DMS 273 (cell line): ENCODE measurements at regions not wholly inside any gene's neighbourhood (a gene's known extent, or its start where the extent isn't known, plus 50 kb on each side); places are given as distances from the start of the nearest gene placed in this dataset.

ENCODE experiments used
- DNase-seq: peaks from one replicate; lab custom pipeline; 2025; ENCODE audit not compliant: unreplicated experiment; lab: John Stamatoyannopoulos, UW

GRCh38 chr20:40591119-40591518 lies 97.9 kb downstream of the MAFB start:
- DNase-seq: no peak

GRCh38 chr20:40589581-40589980 lies 99.5 kb downstream of the MAFB start:
- peak; percentile 64 for DNase-seq

GRCh38 chr20:40588891-40589290 lies 100.1 kb downstream of the MAFB start:
- DNase-seq: no peak

- no peak for DNase-seq
Measured at GRCh38 chr20:40587038-40587437, 102.0 kb downstream of the MAFB start.

GRCh38 chr20:40584130-40584809 lies 104.8 kb downstream of the MAFB start:
- DNase-seq: no peak

- DNase-seq: no peak
Measured at GRCh38 chr20:40583636-40584035, 105.4 kb downstream of the MAFB start.

- no peak for DNase-seq
Measured at GRCh38 chr20:40583205-40583604, 105.8 kb downstream of the MAFB start.

GRCh38 chr20:40582531-40582930 lies 106.5 kb downstream of the MAFB start:
- DNase-seq: no peak

- no peak for DNase-seq
Measured at GRCh38 chr20:40579701-40580100, 109.3 kb downstream of the MAFB start.

GRCh38 chr20:40578961-40579360 lies 110.1 kb downstream of the MAFB start:
- DNase-seq: peak; percentile 80

- DNase-seq: no peak
Measured at GRCh38 chr20:40575851-40576250, 113.2 kb downstream of the MAFB start.

- DNase-seq: no peak
Measured at GRCh38 chr20:40572251-40572650, 116.8 kb downstream of the MAFB start.

- no peak for DNase-seq
Measured at GRCh38 chr20:40571639-40572038, 117.4 kb downstream of the MAFB start.

GRCh38 chr20:40568200-40568599 lies 120.8 kb downstream of the MAFB start:
- no peak for DNase-seq

GRCh38 chr20:40565682-40566040 lies 123.4 kb downstream of the MAFB start:
- no peak for DNase-seq

- no peak for DNase-seq
Measured at GRCh38 chr20:40565001-40565681, 123.9 kb downstream of the MAFB start.

- no peak for DNase-seq
Measured at GRCh38 chr20:40563296-40563950, 125.6 kb downstream of the MAFB start.

- no peak for DNase-seq
Measured at GRCh38 chr20:40562031-40562430, 127.0 kb downstream of the MAFB start.

- DNase-seq: no peak
Measured at GRCh38 chr20:40561187-40561586, 127.8 kb downstream of the MAFB start.

GRCh38 chr20:40558212-40558611 lies 130.8 kb downstream of the MAFB start:
- DNase-seq: no peak

GRCh38 chr20:40551125-40551530 lies 137.9 kb downstream of the MAFB start:
- no peak for DNase-seq

- peak; percentile 18 for DNase-seq
Measured at GRCh38 chr20:40547483-40548091, 141.4 kb downstream of the MAFB start.
